ENCODE measurements at regions not wholly inside any gene's neighbourhood (a gene's known extent, or its start where the extent isn't known, plus 50 kb on each side); places are given as distances from the start of the nearest gene placed in this dataset.

- no peak for TF ChIP-seq POLR2A (IDR thresholded peaks at IDR 0.05)
- no peak for TF ChIP-seq EP300 (IDR thresholded peaks at IDR 0.05)
- TF ChIP-seq CTCF (IDR thresholded peaks at IDR 0.05): no peak
Observed at GRCh38 chr6:105747823-105748405, 338.2 kb upstream of the PRDM1 start.
